Stimulated activated CD4-positive, alpha-beta T cell treated with anti-CD3 and anti-CD28 coated beads, Interleukin-15, amount 100 ng/mL, for 24 hours (primary cell): ENCODE measurements at regions not wholly inside any gene's neighbourhood (a gene's known extent, or its start where the extent isn't known, plus 50 kb on each side); places are given as distances from the start of the nearest gene placed in this dataset.
"Not testable (repeated sequence)": the region's sequence is repeated elsewhere in the genome, so short reads cannot be mapped to it uniquely, and the experiment has no call there.

ENCODE experiments used
- DNase-seq: peaks from one replicate; pipeline ENCODE4 v3.0.0-alpha.2; 2020

GRCh38 chr3:110855207-110855606, 216.4 kb upstream of the NECTIN3 start:
- no peak for DNase-seq

- DNase-seq, result no peak
Measured at GRCh38 chr3:110856916-110857315, 214.7 kb upstream of the NECTIN3 start.

GRCh38 chr3:110858549-110858948, 213.1 kb upstream of the NECTIN3 start:
- no peak for DNase-seq

GRCh38 chr3:110859336-110859735, 212.3 kb upstream of the NECTIN3 start:
- DNase-seq, result no peak

GRCh38 chr3:110859993-110860392, 211.6 kb upstream of the NECTIN3 start:
- no peak for DNase-seq

GRCh38 chr3:110865934-110866333, 205.7 kb upstream of the NECTIN3 start:
- no peak for DNase-seq

- DNase-seq, result no peak
Measured at GRCh38 chr3:110868106-110868505, 203.5 kb upstream of the NECTIN3 start.

GRCh38 chr3:110869736-110870135, 201.9 kb upstream of the NECTIN3 start:
- no peak for DNase-seq

- no peak for DNase-seq
Measured at GRCh38 chr3:110871869-110872268, 199.7 kb upstream of the NECTIN3 start.

GRCh38 chr3:110878692-110879091, 192.9 kb upstream of the NECTIN3 start:
- DNase-seq, result no peak

GRCh38 chr3:110881069-110881468, 190.5 kb upstream of the NECTIN3 start:
- DNase-seq, result peak; percentile 3

GRCh38 chr3:110886222-110886893, 185.3 kb upstream of the NECTIN3 start:
- no peak for DNase-seq

- no peak for DNase-seq
Measured at GRCh38 chr3:110887176-110887575, 184.4 kb upstream of the NECTIN3 start.

GRCh38 chr3:110888625-110889375, 182.8 kb upstream of the NECTIN3 start:
- not testable (repeated sequence) for DNase-seq

GRCh38 chr3:110889376-110889699, 182.3 kb upstream of the NECTIN3 start:
- DNase-seq, result not testable (repeated sequence)

GRCh38 chr3:110894574-110894973, 177.0 kb upstream of the NECTIN3 start:
- DNase-seq, result no peak

- no peak for DNase-seq
Measured at GRCh38 chr3:110895054-110895453, 176.6 kb upstream of the NECTIN3 start.

- DNase-seq, result no peak
Measured at GRCh38 chr3:110897046-110897445, 174.6 kb upstream of the NECTIN3 start.

GRCh38 chr3:110900576-110900975, 171.0 kb upstream of the NECTIN3 start:
- no peak for DNase-seq

- DNase-seq, result no peak
Measured at GRCh38 chr3:110901536-110901935, 170.1 kb upstream of the NECTIN3 start.

- DNase-seq, result no peak
Measured at GRCh38 chr3:110902453-110903085, 169.0 kb upstream of the NECTIN3 start.

- DNase-seq, result no peak
Measured at GRCh38 chr3:110903771-110904519, 167.7 kb upstream of the NECTIN3 start.

- DNase-seq, result no peak
Measured at GRCh38 chr3:110904520-110904890, 167.1 kb upstream of the NECTIN3 start.

- DNase-seq, result no peak
Measured at GRCh38 chr3:110905121-110905520, 166.5 kb upstream of the NECTIN3 start.
